HL-60 (cell line): ENCODE measurements at regions not wholly inside any gene's neighbourhood (a gene's known extent, or its start where the extent isn't known, plus 50 kb on each side); places are given as distances from the start of the nearest gene placed in this dataset.

Source experiments
- POLR2AphosphoS5 ChIP-seq: IDR thresholded peaks from 2 replicates; pipeline ENCODE4 v1.6.1; 2012; ENCODE audit warnings: low read depth
- SPI1 ChIP-seq: IDR thresholded peaks from 2 replicates; pipeline ENCODE4 v1.6.1; 2012; ENCODE audit warnings: low read depth, mild to moderate bottlenecking, borderline replicate concordance
- TF ChIP-seq, protein P1 (sequence below): IDR thresholded peaks from one replicate; pipeline ENCODE4 v1.5.1; 2011; ENCODE audit warnings: low read length, control low read depth, inconsistent platforms; ENCODE audit not compliant: insufficient read depth

DNA sequence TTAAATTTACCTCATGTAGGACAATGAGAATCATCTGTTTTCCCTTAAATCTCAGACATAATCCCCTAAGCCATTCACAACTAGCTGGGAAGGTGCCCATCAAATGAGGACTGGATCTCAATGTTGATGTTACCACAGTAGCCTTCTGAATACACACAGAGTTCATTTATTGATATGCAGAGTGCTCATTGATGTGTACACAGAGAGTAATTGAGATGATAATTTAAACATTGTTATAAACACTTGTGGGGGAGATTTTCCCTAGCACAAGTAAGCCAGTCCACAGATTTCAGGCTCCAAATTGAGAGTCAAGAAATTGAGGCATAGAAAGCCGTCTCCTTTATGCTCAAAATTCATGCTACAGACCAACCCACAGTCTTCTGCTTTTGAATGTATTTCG is 273.4 kb upstream of the TRPC5 start:
- TF ChIP-seq, protein P1, sequence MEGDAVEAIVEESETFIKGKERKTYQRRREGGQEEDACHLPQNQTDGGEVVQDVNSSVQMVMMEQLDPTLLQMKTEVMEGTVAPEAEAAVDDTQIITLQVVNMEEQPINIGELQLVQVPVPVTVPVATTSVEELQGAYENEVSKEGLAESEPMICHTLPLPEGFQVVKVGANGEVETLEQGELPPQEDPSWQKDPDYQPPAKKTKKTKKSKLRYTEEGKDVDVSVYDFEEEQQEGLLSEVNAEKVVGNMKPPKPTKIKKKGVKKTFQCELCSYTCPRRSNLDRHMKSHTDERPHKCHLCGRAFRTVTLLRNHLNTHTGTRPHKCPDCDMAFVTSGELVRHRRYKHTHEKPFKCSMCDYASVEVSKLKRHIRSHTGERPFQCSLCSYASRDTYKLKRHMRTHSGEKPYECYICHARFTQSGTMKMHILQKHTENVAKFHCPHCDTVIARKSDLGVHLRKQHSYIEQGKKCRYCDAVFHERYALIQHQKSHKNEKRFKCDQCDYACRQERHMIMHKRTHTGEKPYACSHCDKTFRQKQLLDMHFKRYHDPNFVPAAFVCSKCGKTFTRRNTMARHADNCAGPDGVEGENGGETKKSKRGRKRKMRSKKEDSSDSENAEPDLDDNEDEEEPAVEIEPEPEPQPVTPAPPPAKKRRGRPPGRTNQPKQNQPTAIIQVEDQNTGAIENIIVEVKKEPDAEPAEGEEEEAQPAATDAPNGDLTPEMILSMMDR: no peak
- TF ChIP-seq POLR2AphosphoS5 (no peak), SPI1 (no peak)
